ENCODE measurements at regions not wholly inside any gene's neighbourhood (a gene's known extent, or its start where the extent isn't known, plus 50 kb on each side); places are given as distances from the start of the nearest gene placed in this dataset.

- Histone ChIP-seq H3K79me2 (ENCODE audit: insufficient read depth, low read length) (no peaks in the 10 kb centered on the region), H3K27ac (ENCODE audit: low read depth, low read length) (no peak overlapping the region), H3F3A (ENCODE audit: insufficient read depth) (no peaks in the 10 kb centered on the region), H3K9me3 (ENCODE audit: insufficient read depth, low read length) (no peaks in the 10 kb centered on the region), H3K27me3 (ENCODE audit: low read length) (no peaks in the 10 kb centered on the region), H3K9me2 (replicated peaks; ENCODE audit: insufficient read depth, low read length) (no peaks in the 10 kb centered on the region; the same call in 1 of the 2 replicates), H4K20me1 (ENCODE audit: low read depth, low read length) (no peaks in the 10 kb centered on the region), H3K4me3 (ENCODE audit: insufficient read depth, low read length, poor library complexity, severe bottlenecking) (no peak overlapping the region), H3K36me3 (ENCODE audit: low read length) (no peaks in the 10 kb centered on the region), H3K9ac (ENCODE audit: low read length) (no peak overlapping the region), H2AFZ (ENCODE audit: low read depth, low read length, severe bottlenecking) (no peak overlapping the region), H3K4me2 (ENCODE audit: low read depth, low read length, poor library complexity, severe bottlenecking) (no peak overlapping the region)
- TF ChIP-seq CTCF (IDR thresholded peaks at IDR 0.05; ENCODE audit: insufficient read depth, low read length, poor library complexity, severe bottlenecking): no peak
- TF ChIP-seq EZH2phosphoT487 (conservative IDR thresholded peaks at IDR 0.05; ENCODE audit: low read length): no peak
Measured at GRCh38 chr2:157075924-157076323, 181.6 kb upstream of the GALNT5 start.

GRCh38 chr2:157076526-157077161 is 180.9 kb upstream of the GALNT5 start:
- TF ChIP-seq EZH2phosphoT487 (conservative IDR thresholded peaks at IDR 0.05; ENCODE audit: low read length) (no peak), CTCF (IDR thresholded peaks at IDR 0.05; ENCODE audit: insufficient read depth, low read length, poor library complexity, severe bottlenecking) (no peak)
- no peak overlapping the region for H3K9ac ChIP-seq (ENCODE audit: low read length)
- H3K27me3 ChIP-seq (ENCODE audit: low read length): no peaks in the 10 kb centered on the region
- H3K4me3 ChIP-seq (ENCODE audit: insufficient read depth, low read length, poor library complexity, severe bottlenecking): no peak overlapping the region
- H3K9me2 ChIP-seq (replicated peaks; ENCODE audit: insufficient read depth, low read length): no peaks in the 10 kb centered on the region; the same call in 1 of the 2 replicates
- H2AFZ ChIP-seq (ENCODE audit: low read depth, low read length, severe bottlenecking): no peak overlapping the region
- no peak overlapping the region for H3K4me2 ChIP-seq (ENCODE audit: low read depth, low read length, poor library complexity, severe bottlenecking)
- no peaks in the 10 kb centered on the region for H3F3A ChIP-seq (ENCODE audit: insufficient read depth)
- no peaks in the 10 kb centered on the region for H3K79me2 ChIP-seq (ENCODE audit: insufficient read depth, low read length)
- no peak overlapping the region for H3K27ac ChIP-seq (ENCODE audit: low read depth, low read length)
- H4K20me1 ChIP-seq (ENCODE audit: low read depth, low read length): no peaks in the 10 kb centered on the region
- no peaks in the 10 kb centered on the region for H3K36me3 ChIP-seq (ENCODE audit: low read length)
- H3K9me3 ChIP-seq (ENCODE audit: insufficient read depth, low read length): no peaks in the 10 kb centered on the region

GRCh38 chr2:157077753-157078350 is 179.7 kb upstream of the GALNT5 start:
- TF ChIP-seq EZH2phosphoT487 (conservative IDR thresholded peaks at IDR 0.05; ENCODE audit: low read length) (no peak), CTCF (IDR thresholded peaks at IDR 0.05; ENCODE audit: insufficient read depth, low read length, poor library complexity, severe bottlenecking) (no peak)
- no peak overlapping the region for H3K27ac ChIP-seq (ENCODE audit: low read depth, low read length)
- H3K79me2 ChIP-seq (ENCODE audit: insufficient read depth, low read length): no peaks in the 10 kb centered on the region
- no peaks in the 10 kb centered on the region for H3K27me3 ChIP-seq (ENCODE audit: low read length)
- H3K9me3 ChIP-seq (ENCODE audit: insufficient read depth, low read length): no peaks in the 10 kb centered on the region
- H3K4me2 ChIP-seq (ENCODE audit: low read depth, low read length, poor library complexity, severe bottlenecking): no peak overlapping the region
- H4K20me1 ChIP-seq (ENCODE audit: low read depth, low read length): no peaks in the 10 kb centered on the region
- no peaks in the 10 kb centered on the region for H3K36me3 ChIP-seq (ENCODE audit: low read length)
- H3K9me2 ChIP-seq (replicated peaks; ENCODE audit: insufficient read depth, low read length): no peaks in the 10 kb centered on the region; the same call in 1 of the 2 replicates
- no peak overlapping the region for H3K9ac ChIP-seq (ENCODE audit: low read length)
- no peak overlapping the region for H2AFZ ChIP-seq (ENCODE audit: low read depth, low read length, severe bottlenecking)
- no peak overlapping the region for H3K4me3 ChIP-seq (ENCODE audit: insufficient read depth, low read length, poor library complexity, severe bottlenecking)
- H3F3A ChIP-seq (ENCODE audit: insufficient read depth): no peaks in the 10 kb centered on the region

Measured in SU-DHL-6 (cell line).